HepG2 (cell line): ENCODE measurements at regions not wholly inside any gene's neighbourhood (a gene's known extent, or its start where the extent isn't known, plus 50 kb on each side); places are given as distances from the start of the nearest gene placed in this dataset.

Experiments used
- CTCF ChIP-seq: sonication (generic); formaldehyde crosslinking; IDR thresholded peaks from 2 replicates; pipeline ENCODE4 v1.5.0; 2020; ENCODE audit warnings: mild to moderate bottlenecking, missing genetic modification reagents, moderate library complexity
- EP300 ChIP-seq, 3 experiments: sonication (generic) in 1 of 3; formaldehyde crosslinking in 1 of 3; IDR thresholded peaks; 2 replicates each; pipeline versions ENCODE4 v1.5.1 to v1.6.1; 2011 to 2020; ENCODE audit warnings: low read depth in 2 of 3, low read length in 2 of 3, borderline replicate concordance in 1 of 3, improper control_type of control experiment in 1 of 3, mild to moderate bottlenecking in 1 of 3, missing genetic modification reagents in 1 of 3, moderate library complexity in 1 of 3
- HNRNPLL ChIP-seq: fragments of 200-400 bp; formaldehyde crosslinking; IDR thresholded peaks from 2 replicates; pipeline ENCODE4 v1.6.1; 2017; ENCODE audit warnings: mild to moderate bottlenecking, low read depth, low read length; ENCODE audit not compliant: poor library complexity, severe bottlenecking
- MAFK ChIP-seq, 2 experiments: IDR thresholded peaks in 1 of 2; conservative IDR thresholded peaks in 1 of 2; 2 replicates each; pipeline ENCODE4 v1.6.1; 2011; ENCODE audit warnings: improper control_type of control experiment in 2 of 2, low read length in 2 of 2
- PTBP1 ChIP-seq: fragments of 200-400 bp; formaldehyde crosslinking; IDR thresholded peaks from 2 replicates; pipeline ENCODE4 v1.6.1; 2018; ENCODE audit warnings: low read length, low read depth; ENCODE audit not compliant: poor library complexity, severe bottlenecking
- SMARCC2 ChIP-seq: fragments of 450-650 bp; IDR thresholded peaks from 2 replicates; pipeline ENCODE4 v1.6.1; 2017; ENCODE audit warnings: antibody characterized with exemption, mild to moderate bottlenecking
- SP140L ChIP-seq: sonication (generic); formaldehyde crosslinking; IDR thresholded peaks from 2 replicates; pipeline ENCODE4 v1.4.0; 2020; ENCODE audit warnings: missing genetic modification reagents, borderline replicate concordance
- ZNF646 ChIP-seq: sonication (generic); formaldehyde crosslinking; IDR thresholded peaks from 2 replicates; pipeline ENCODE4 v1.9.0; 2021; ENCODE audit warnings: mild to moderate bottlenecking, missing genetic modification reagents
- ZNF879 ChIP-seq: sonication (generic); formaldehyde crosslinking; IDR thresholded peaks from 2 replicates; pipeline ENCODE4 v1.8.1; 2023; ENCODE audit warnings: missing genetic modification reagents

- TF ChIP-seq MAFK (conservative IDR thresholded peaks at IDR 0.05 in 1 of 2, IDR thresholded peaks at IDR 0.05 in 1 of 2; ENCODE audit: low read length in 2 of 2) (no peak), HNRNPLL (no peak), EP300 (IDR thresholded peaks at IDR 0.05; ENCODE audit: low read depth in 2 of 2, low read length in 2 of 2) (no peak), EP300 (CRISPR knock-in tag; IDR thresholded peaks at IDR 0.05; ENCODE audit: borderline replicate concordance) (no peak), PTBP1 (no peak), ZNF646 (CRISPR knock-in tag) (no peak), CTCF (no peak), SP140L (no peak), SMARCC2 (no peak), ZNF879 (no peak)
Measured at GRCh38 chr5:117805058-117805457, 1183.3 kb downstream of the DTWD2 start.
